GM12891 (cell line): ENCODE measurements at regions not wholly inside any gene's neighbourhood (a gene's known extent, or its start where the extent isn't known, plus 50 kb on each side); places are given as distances from the start of the nearest gene placed in this dataset.

Experiments
- PAX5 ChIP-seq: IDR thresholded peaks from 2 replicates; pipeline ENCODE4 v1.6.1; 2011; ENCODE audit warnings: low read length, moderate library complexity, mild to moderate bottlenecking; ENCODE audit not compliant: insufficient read depth, severe bottlenecking
- POLR2A ChIP-seq: IDR thresholded peaks from 2 replicates; pipeline ENCODE4 v1.6.1; 2011; ENCODE audit warnings: low read depth, low read length, control low read depth
- POLR2AphosphoS5 ChIP-seq: IDR thresholded peaks from 2 replicates; pipeline ENCODE4 v1.6.1; 2011; ENCODE audit warnings: low read depth, low read length, control low read depth
- POU2F2 ChIP-seq: IDR thresholded peaks from 2 replicates; pipeline ENCODE4 v1.6.1; 2011; ENCODE audit warnings: low read depth, mild to moderate bottlenecking, control low read depth, low read length, moderate library complexity
- SPI1 ChIP-seq: IDR thresholded peaks from 2 replicates; pipeline ENCODE4 v1.6.1; 2011; ENCODE audit warnings: low read depth, low read length, control low read depth
- TAF1 ChIP-seq: IDR thresholded peaks from 2 replicates; pipeline ENCODE4 v1.6.1; 2011; ENCODE audit warnings: low read depth, low read length, control low read depth

DNA sequence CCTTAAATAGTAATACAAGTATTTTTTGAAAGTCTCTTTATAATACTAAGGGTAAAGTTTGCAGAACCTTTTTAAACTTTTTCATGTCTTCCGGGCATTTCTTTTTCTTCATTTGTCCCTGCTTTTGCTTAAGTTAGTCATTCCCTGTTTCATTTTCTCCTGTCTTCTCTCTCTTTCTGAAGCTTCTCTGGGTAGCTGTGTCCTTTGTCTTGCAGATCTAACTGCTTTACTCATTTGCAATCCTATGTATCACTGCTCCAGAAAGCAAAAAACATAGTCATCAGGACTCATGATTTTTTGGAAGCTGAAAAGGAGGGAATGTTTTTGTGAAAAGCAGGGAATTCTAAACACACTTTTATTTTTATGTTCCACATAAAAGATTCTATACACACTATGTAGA, 301.7 kb downstream of the MRPS30 start:
- TF ChIP-seq PAX5 (no peak), POLR2A (no peak), POLR2AphosphoS5 (no peak), TAF1 (no peak), SPI1 (no peak), POU2F2 (no peak)
